Keratinocyte (primary cell): ENCODE measurements at regions not wholly inside any gene's neighbourhood (a gene's known extent, or its start where the extent isn't known, plus 50 kb on each side); places are given as distances from the start of the nearest gene placed in this dataset.
A peak's percentile ranks its signal among the peaks of the same experiment; 100 is the strongest.

Source experiments
- DNase-seq: peaks from one replicate; pipeline ENCODE4 v3.0.0-alpha.2; 2011; ENCODE audit warnings: low read depth, missing footprints, low spot score
- FAIRE-seq: peaks from 2 replicates; lab custom pipeline; 2011; peaks lifted over from hg19 to GRCh38; lab: Jason Lieb, UNC
- H2AFZ ChIP-seq: 2 replicates; pipeline ENCODE4 v1.6.0; 2012; ENCODE audit warnings: low read length, control low read depth, inconsistent platforms; ENCODE audit not compliant: control insufficient read depth
- H3K27ac ChIP-seq: 2 replicates; pipeline ENCODE4 v1.5.1; 2011; ENCODE audit warnings: low read length; ENCODE audit not compliant: control insufficient read depth, insufficient read depth
- H3K27me3 ChIP-seq: 3 replicates; pipeline ENCODE4 v1.6.0; 2011; ENCODE audit warnings: low read length; ENCODE audit not compliant: control insufficient read depth, insufficient read depth; ENCODE audit errors: extremely low read depth
- H3K36me3 ChIP-seq, 2 experiments: 2 replicates in 1 of 2; 3 replicates in 1 of 2; pipeline ENCODE4 v1.5.1; 2011; ENCODE audit warnings: low read length in 2 of 2, mild to moderate bottlenecking in 1 of 2; ENCODE audit not compliant: control insufficient read depth in 2 of 2, insufficient read depth in 2 of 2; ENCODE audit errors: extremely low read depth in 1 of 2
- H3K4me1 ChIP-seq: 3 replicates; pipeline ENCODE4 v1.5.1; 2011; ENCODE audit warnings: low read length; ENCODE audit not compliant: control insufficient read depth, insufficient read depth; ENCODE audit errors: extremely low read depth
- H3K4me2 ChIP-seq: 3 replicates; pipeline ENCODE4 v1.6.0; 2011; ENCODE audit warnings: low read depth, low read length; ENCODE audit not compliant: control insufficient read depth, insufficient read depth; ENCODE audit errors: extremely low read depth
- H3K4me3 ChIP-seq, 3 experiments: fragments of 200-600 bp in 1 of 3; sonication (generic) in 1 of 3; 2 replicates in 2 of 3; 3 replicates in 1 of 3; pipeline ENCODE4 v1.5.1; 2011 to 2016; ENCODE audit warnings: low read length in 3 of 3, mild to moderate bottlenecking in 3 of 3, control low read depth in 2 of 3, inconsistent platforms in 1 of 3, low read depth in 1 of 3, mixed read lengths in 1 of 3, mixed run types in 1 of 3, moderate library complexity in 1 of 3; ENCODE audit not compliant: control insufficient read depth in 2 of 3, insufficient read depth in 2 of 3; ENCODE audit errors: extremely low read depth in 1 of 3
- H3K79me2 ChIP-seq: 2 replicates; pipeline ENCODE4 v1.6.0; 2012; ENCODE audit warnings: low read length; ENCODE audit not compliant: control insufficient read depth, insufficient read depth
- H3K9ac ChIP-seq: 3 replicates; pipeline ENCODE4 v1.6.0; 2011; ENCODE audit warnings: low read length; ENCODE audit not compliant: control insufficient read depth, insufficient read depth; ENCODE audit errors: extremely low read depth
- H3K9me1 ChIP-seq: 3 replicates; pipeline ENCODE4 v1.6.0; 2011; ENCODE audit warnings: low read length; ENCODE audit not compliant: control insufficient read depth, insufficient read depth; ENCODE audit errors: extremely low read depth
- H3K9me3 ChIP-seq: 2 replicates; pipeline ENCODE4 v1.5.1; 2012; ENCODE audit warnings: low read depth, low read length; ENCODE audit not compliant: control insufficient read depth
- H4K20me1 ChIP-seq: 3 replicates; pipeline ENCODE4 v1.6.0; 2011; ENCODE audit warnings: low read length; ENCODE audit not compliant: control insufficient read depth, insufficient read depth; ENCODE audit errors: extremely low read depth
- EZH2 ChIP-seq: IDR thresholded peaks from one replicate; pipeline ENCODE4 v1.6.1; 2012; ENCODE audit warnings: inconsistent platforms, mild to moderate bottlenecking, low read length, moderate library complexity
- dilution Hi-C: fragments of 300-500 bp; cut with MboI; formaldehyde crosslinking; loops from one replicate; pipeline ENCODE4 v1.7.0; 2020; ENCODE audit warnings: low sequenced_read_pairs; ENCODE audit not compliant: extremely low pct_ligation_motif_present
- small RNA-seq, 3 experiments: library from RNA; depleted of rRNA; stranded (forward); fragments of <200 nt; gene quantifications; one replicate each; pipeline ENCODE3, GENCODE V24; 2012; ENCODE audit warnings: low read depth in 3 of 3, low replicate concordance in 1 of 3; ENCODE audit not compliant: insufficient read length in 3 of 3
- TF ChIP-seq, protein P1 (sequence below), 3 experiments: IDR thresholded peaks in 1 of 3; conservative IDR thresholded peaks in 1 of 3; optimal IDR thresholded peaks in 1 of 3; 2 replicates in 2 of 3; 3 replicates in 1 of 3; pipeline versions ENCODE3 to v1.5.1; 2011; ENCODE audit warnings: low read length in 3 of 3, mild to moderate bottlenecking in 3 of 3, moderate library complexity in 2 of 3, control low read depth in 1 of 3, inconsistent platforms in 1 of 3; ENCODE audit not compliant: insufficient read depth in 2 of 3; ENCODE audit errors: extremely low read depth in 1 of 3

DNA sequence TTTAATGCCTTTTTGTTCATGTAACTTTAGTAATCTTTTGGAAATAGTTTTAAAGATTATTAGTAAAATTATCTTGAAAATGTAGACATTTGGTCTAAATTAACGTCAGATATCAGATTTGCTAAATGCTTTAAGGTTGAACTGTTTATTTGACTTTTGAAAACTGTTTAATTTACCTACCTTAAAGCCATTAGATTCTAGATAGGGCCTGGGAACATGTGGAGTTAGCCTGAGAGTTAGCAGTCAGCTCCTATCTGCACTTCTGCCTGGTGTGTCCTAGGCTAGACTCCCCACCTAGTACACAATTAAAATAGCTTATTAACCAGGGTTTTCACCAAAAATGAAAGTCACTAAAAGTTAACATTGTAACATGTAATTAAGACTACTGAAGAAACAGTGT lies 53.7 kb upstream of the CFAP20DC start:
- no peak overlapping the region for H3K27ac ChIP-seq
- H3K79me2 ChIP-seq: no peaks in the 10 kb centered on the region
- H3K9ac ChIP-seq: no peak overlapping the region
- no peaks in the 10 kb centered on the region for H3K36me3 ChIP-seq
- no peak for TF ChIP-seq EZH2
- TF ChIP-seq, protein P1, sequence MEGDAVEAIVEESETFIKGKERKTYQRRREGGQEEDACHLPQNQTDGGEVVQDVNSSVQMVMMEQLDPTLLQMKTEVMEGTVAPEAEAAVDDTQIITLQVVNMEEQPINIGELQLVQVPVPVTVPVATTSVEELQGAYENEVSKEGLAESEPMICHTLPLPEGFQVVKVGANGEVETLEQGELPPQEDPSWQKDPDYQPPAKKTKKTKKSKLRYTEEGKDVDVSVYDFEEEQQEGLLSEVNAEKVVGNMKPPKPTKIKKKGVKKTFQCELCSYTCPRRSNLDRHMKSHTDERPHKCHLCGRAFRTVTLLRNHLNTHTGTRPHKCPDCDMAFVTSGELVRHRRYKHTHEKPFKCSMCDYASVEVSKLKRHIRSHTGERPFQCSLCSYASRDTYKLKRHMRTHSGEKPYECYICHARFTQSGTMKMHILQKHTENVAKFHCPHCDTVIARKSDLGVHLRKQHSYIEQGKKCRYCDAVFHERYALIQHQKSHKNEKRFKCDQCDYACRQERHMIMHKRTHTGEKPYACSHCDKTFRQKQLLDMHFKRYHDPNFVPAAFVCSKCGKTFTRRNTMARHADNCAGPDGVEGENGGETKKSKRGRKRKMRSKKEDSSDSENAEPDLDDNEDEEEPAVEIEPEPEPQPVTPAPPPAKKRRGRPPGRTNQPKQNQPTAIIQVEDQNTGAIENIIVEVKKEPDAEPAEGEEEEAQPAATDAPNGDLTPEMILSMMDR (optimal IDR thresholded peaks at IDR 0.05 in 1 of 3, IDR thresholded peaks at IDR 0.05 in 1 of 3, conservative IDR thresholded peaks at IDR 0.05 in 1 of 3; ENCODE audit: extremely low read depth in 1 of 3, insufficient read depth in 2 of 3, low read length in 3 of 3): no peak
- no peak overlapping the region for H2AFZ ChIP-seq
- H3K9me1 ChIP-seq: no peaks in the 10 kb centered on the region
- H3K4me3 ChIP-seq: no peak overlapping the region
- dilution Hi-C loops: no loop called here
- FAIRE-seq: no peak
- H3K9me3 ChIP-seq: no peaks in the 10 kb centered on the region
- DNase-seq: no peak
- H3K4me2 ChIP-seq: no peak overlapping the region
- peaks cover 15% of the 10 kb centered on the region for H3K4me1 ChIP-seq
- H4K20me1 ChIP-seq: no peaks in the 10 kb centered on the region
- H3K27me3 ChIP-seq: no peaks in the 10 kb centered on the region

DNA sequence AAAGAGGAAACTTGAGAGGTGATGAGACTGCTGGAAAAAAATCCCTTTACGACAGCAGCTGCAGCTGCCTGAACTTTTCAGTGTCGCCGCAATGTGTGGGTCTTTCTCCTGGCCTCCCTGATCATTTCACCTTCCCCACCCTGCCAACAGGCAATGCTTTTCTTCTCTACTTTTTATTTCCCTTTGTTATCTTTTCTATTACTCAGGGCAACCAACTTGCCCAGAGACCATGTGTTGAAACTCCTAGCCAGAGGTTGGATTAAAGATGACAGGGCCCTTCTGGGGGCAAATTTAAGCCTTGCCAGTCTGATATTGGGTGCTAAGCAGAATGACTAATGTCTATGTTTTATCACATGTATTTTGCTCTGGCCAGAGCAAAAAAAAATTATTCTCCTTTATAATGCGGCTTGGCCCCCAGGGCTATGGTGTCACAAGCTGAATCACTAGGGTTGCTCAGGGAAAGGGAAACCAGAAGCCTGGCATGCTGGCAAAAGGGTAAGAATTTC lies 51.5 kb upstream of the CFAP20DC start:
- Histone ChIP-seq H3K4me3 (no peak overlapping the region), H3K9me3 (no peaks in the 10 kb centered on the region), H4K20me1 (no peaks in the 10 kb centered on the region), H3K9me1 (no peaks in the 10 kb centered on the region), H3K79me2 (no peaks in the 10 kb centered on the region), H3K36me3 (no peaks in the 10 kb centered on the region), H3K4me1 (peaks cover 12% of the 10 kb centered on the region), H3K9ac (no peak overlapping the region), H2AFZ (no peak overlapping the region), H3K27ac (peak overlapping the region; percentile 64), H3K4me2 (peak overlapping the region; percentile 14), H3K27me3 (no peaks in the 10 kb centered on the region)
- no peak for TF ChIP-seq EZH2
- TF ChIP-seq, protein P1 (optimal IDR thresholded peaks at IDR 0.05 in 1 of 3, IDR thresholded peaks at IDR 0.05 in 1 of 3, conservative IDR thresholded peaks at IDR 0.05 in 1 of 3; ENCODE audit: extremely low read depth in 1 of 3, insufficient read depth in 2 of 3, low read length in 3 of 3): no peak
- dilution Hi-C loops: no loop called here
- DNase-seq: peak; percentile 41
- peak; percentile 69 for FAIRE-seq

Small RNAs in the stretch of these regions (small RNA-seq; reads per million reads assigned to genes)
- gene RF00017: 0 reads per million in 3 experiments
